SK-MEL-5 (cell line): ENCODE measurements at regions not wholly inside any gene's neighbourhood (a gene's known extent, or its start where the extent isn't known, plus 50 kb on each side); places are given as distances from the start of the nearest gene placed in this dataset.
"Not testable (repeated sequence)": the region's sequence is repeated elsewhere in the genome, so short reads cannot be mapped to it uniquely, and the experiment has no call there.

Source experiments
- DNase-seq: peaks from one replicate; pipeline ENCODE4 v3.0.0-alpha.2; 2016; ENCODE audit warnings: low read depth, low spot score
- in situ Hi-C: cut with HindIII; loops from 2 replicates; pipeline ENCODE4 v1.10.0; 2016; ENCODE audit warnings: low sequenced_read_pairs, high pct_unique_total_duplicates, low pct_unique_long_range_greater_than_20kb

DNA sequence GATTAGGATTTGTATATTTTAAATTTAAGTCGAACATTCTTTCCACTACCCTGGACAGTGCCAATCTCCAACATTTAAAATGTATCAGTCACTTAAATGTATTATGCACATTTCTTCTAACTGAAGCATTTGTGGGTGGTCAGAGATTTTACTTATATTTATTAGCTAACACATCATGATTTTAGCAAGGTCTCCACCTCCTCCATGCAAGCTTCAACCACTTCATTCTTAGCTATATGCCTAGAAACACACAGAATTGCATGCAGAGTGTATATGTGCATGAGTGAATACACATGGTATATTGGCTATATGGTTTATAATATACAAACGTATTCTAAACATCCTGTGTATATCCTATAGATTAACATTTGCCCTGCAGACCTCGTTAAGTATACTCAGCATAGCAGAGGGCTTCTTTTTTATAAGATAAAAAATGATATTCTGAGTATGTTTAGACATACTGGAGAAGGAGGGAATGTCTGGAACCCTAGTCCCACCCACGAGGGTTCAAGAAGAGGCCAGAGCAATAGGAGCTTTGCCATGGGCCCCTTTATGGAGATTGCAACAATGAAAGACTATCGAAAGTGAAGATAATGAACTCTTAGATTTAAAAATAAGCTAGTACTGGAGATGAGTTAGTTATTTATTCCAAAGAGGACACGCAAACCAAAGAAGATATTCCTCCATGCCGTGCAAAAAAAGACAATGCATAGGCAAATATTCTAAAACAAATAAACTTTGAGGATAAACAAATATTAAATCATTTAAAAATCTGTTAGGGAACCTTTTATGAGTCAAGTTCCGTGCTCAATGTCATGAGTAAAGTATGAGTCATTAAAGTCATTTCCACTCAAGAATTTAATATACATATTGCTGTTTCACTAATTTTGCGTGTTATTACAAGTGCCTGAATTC lies 480.4 kb downstream of the SIPA1L2 start:
- in situ Hi-C loops, result no loop called here
- no peak for DNase-seq

DNA sequence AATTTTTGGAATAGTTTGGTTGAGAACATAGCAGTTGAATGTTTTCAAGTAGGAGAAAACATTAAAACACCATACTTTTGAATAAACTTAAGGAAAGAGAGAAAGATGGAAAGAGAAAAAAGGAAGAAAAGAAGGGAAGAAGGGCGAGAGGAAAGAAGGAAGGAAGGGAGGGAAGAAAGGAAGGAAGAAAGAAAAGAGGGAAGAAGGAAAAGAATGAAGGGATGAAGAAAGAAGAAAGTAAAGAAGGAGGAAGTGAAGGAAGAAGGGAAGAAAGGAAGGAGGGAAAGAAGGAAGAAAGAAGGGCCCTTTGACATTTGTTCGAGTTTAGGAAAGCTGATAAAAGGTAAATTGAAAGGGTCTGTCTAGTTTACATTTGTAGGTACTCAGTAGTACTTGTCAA lies 482.7 kb downstream of the SIPA1L2 start:
- no peak for DNase-seq
- in situ Hi-C loops, result no loop called here

DNA sequence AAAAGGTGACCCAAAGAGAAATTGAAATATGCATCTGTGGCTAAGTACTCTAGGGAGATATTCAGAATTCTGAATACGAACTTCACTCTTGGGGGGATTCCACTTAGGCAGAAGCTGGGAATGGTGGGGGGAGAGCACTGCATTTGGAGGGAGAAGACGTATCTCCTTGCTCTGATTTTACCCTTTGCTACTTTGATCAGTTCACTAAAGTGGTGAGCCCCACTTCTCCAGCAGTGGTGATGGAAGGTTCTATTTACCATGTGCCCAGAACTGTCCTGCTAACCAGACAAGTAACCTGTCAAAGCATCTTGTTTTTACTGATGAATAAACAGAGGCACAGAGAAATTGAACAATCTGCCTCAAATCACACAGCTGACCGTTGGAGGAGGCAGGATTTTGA lies 483.4 kb downstream of the SIPA1L2 start:
- in situ Hi-C loops, result no loop called here
- DNase-seq, result no peak

DNA sequence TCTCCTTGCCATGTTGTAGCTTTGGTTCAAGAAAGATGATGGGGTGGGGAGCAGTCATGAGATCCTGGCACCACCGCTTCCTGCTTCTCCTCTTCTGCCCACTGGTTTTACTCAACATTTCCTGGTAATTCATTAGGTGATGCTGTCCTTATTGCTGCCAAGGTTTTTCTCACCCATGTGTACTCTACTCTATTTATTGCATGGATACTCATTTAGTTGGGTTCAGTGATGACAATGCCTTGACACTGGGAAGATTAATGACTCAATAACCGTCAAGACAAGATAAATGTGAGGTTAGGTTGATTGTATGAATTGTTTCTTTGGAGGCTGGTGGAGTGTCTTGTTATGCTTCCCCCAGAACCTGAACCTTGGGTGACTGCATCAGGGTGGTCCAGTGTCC lies 484.2 kb downstream of the SIPA1L2 start:
- in situ Hi-C loops, result no loop called here
- DNase-seq, result no peak

DNA sequence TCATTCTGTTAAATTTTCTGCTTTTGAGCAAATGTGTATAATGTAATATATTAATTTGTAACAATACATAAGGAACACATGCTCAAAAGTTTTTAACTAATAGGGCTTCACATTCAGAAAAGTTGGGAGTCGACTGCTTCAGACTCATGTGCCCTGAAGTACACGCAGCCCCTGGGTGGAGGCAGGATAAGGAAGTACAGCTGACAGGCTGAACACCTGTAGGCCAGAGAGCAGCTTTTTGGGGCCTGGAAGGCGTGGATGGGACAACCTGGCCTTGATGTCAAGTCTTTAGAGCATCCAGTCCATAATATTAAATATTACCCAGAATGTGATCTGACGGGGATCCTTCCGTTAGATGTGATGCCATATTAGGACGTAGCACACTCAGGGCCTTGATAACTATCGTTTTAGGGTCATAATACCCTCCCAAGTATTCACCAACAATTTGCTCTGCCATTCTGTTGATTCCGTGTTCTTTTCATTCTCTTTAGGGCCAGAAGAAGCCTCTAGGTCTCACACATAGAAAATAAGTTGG lies 485.2 kb downstream of the SIPA1L2 start:
- in situ Hi-C loops, result no loop called here
- DNase-seq, result no peak

DNA sequence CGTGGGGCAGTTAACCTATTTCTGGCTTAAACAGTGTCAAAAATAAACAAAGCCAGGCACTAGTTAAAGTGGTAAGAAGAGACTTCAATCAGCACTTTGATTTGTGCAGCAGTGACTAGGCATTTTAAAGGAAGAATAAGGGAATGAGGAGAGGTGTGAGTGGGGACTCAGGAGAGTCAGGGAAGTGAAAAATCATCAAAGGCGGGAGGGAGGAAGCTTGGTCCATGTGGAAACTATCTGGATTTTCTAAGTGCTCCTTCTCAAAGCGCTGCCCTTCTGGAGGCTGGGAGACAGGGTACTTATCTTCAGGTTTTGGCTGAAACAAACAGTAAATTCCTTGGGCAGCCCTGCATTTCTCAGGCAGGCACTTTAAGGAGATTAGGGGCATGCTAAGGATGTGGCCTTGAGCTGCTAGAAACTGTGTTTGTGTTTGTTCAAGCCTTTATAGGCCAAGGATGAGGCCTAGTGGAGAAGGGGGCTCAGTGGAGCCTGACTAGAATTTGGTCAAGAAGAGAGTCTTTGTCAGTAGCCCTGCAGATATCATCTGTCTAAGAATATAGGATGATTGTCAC lies 486.5 kb downstream of the SIPA1L2 start:
- DNase-seq, result no peak
- in situ Hi-C loops, result no loop called here

DNA sequence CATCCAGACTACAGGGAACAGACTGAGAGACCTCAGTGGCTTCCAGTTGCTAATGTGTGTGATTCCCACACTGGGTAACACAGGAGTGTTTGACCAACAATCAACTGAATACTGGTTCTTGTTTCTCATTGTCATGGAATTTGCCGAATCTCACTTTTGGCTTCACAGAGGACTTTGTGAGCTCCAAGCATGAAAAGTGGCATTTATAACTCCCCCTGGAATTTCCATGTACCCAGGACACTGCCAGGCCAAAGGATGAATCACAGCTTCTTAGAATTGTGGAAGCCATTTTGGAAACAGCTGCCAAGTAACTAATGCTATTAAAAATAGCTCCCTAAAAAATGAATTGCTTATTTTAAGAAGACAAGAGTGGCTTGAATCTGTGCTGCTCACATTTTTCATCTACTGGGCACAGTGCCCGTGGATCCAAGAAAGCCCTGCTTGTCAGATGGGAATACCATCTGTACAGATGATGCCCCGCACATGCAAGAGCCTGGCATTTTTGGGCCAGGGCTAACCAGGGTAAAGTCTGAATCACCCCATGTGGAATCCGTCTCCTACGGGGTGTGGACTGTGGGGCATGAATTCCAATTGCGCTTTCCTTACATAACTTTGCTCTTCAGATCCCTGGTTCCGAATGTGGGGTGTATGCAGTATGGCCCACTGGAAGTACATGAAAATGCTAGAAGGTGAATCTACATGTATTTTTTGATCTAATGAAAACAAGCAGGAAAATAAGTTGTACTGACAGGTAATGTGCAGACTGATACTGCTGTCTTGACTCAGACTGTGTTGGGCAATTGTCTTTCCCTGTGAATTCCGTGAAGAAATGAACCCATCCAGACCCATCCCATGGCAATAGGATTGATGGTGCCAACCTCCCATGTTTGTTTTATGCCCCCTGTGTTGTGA lies 487.3 kb downstream of the SIPA1L2 start:
- in situ Hi-C loops, result no loop called here

DNA sequence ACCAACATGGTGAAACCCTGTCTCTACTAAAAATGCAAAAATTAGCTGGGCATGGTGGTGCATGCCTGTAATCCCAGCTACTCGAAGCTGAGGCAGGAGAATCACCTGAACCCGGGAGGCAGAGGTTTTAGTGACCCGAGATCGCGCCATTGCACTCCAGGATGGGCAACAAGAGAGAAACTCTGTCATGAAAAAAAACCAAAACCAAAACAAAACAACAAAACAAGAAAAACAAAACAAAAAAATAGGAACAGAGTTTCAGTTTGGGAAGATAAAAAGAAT lies 488.8 kb downstream of the SIPA1L2 start:
- in situ Hi-C loops, DNase-seq: not testable (repeated sequence)

More for the DNA sequence above, 487.3 kb downstream of the SIPA1L2 start:
- peak; percentile 93 for DNase-seq

DNA sequence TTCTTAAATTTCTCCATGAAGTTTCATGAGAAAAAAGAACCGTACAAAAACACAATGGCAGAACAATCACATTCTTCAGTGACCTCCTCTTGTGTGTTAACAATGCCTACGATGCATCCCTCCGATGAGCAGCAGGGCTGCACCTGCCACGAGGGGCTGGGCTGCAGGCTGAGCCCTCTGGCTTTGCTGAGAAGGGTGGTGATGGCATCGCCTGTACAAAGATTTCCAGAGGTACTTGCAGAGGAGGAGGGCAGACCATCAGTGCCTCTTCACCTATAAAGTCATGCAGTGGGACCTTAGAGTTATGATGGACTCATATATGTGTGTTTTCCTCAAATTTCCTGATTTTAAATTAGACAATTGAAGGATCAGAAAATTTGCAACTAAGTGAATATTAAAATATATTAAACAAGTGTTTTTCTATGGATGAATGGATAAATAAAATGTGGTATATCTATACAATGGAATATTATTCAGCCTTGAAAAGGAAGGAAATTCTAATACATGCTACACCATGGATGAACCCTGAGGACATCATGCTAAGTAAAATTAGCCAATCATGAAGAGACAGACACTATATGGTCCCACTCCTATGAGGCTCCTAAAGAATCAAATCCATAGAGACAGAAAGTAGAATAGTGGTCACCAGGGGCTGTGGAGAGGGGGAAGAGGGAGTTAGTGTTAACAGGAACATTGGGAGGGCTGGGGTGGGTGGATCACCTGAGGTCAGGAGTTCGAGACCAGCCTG lies 489.3 kb downstream of the SIPA1L2 start:
- in situ Hi-C loops, result no loop called here
- no peak for DNase-seq

DNA sequence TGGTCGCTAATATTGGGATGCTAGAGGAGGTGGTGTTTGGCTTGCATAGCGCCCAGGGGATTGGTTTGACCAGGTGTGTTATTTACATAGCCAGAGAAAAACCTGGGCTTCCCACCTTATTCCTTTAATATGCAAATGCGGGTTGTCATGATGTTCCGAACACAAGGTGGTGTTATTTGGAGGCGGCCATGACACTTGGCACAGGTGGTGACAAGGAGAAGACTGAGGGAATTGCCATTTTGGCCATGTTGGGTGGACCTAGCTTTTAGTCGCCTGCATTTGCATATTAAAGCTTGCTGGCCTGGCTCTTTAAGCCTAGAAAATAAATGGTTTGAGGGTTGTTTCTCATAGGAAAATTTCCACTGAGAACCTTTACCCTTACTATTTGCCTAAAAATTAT lies 490.5 kb downstream of the SIPA1L2 start:
- in situ Hi-C loops, result no loop called here
- DNase-seq, result no peak

DNA sequence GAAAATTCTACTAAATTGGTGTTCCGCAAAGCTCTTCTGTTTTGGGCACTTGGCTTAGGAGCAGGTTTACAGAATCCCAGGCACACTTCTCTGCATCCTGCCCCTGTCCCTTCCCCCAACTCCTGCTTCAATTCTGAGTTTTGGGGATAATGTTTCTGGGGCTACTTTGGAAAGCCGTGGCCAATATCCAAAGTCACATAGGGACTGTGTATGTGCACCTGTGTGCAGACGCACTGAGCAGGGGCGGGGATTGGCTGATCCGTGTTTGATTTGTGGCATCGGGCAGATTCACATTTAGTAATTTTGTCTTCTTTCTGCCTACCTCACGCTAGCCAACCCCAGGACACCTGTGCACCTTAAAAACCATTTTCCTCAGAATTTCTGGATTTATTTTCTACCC lies 491.9 kb downstream of the SIPA1L2 start:
- DNase-seq, result no peak
- in situ Hi-C loops, result no loop called here

DNA sequence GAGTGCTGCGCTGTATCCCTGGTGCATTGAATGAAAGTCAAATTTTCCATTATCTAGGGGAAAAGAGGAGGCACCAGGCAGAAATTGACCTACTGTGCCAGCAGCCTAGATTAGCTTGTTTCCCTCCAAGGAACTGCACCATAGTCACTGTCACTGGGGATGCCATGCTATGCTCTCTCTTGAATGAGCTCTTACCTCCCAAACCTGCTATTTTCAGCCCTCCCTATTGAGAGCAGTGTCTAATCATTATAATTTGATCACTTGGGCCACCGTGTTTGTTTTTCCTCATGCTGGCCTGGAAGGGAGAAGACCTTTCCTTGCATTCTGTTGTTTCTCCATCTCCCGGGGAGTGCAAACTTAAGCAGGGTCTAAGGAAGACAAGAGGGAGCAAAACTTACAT lies 492.9 kb downstream of the SIPA1L2 start:
- in situ Hi-C loops, result no loop called here
- no peak for DNase-seq

DNA sequence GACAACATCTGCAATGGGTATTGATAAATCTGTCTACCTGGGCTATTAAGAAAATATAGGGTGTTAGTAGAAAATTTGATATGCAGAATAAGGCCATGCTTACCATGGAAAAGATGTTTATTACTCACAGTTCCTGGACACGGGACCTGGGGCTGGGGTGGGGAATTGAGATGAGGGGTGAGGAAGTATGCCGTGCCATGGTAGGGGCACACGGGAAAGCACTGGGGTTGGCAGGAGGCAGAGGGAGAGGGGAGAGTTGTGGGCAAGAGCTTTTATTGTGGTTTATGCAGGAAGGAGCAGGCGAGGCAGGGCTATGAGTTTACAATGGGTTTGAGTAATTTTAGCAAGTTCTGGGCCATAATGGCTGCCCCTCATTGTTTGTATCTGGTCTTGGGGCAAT lies 493.8 kb downstream of the SIPA1L2 start:
- DNase-seq, result no peak
- in situ Hi-C loops, result no loop called here

DNA sequence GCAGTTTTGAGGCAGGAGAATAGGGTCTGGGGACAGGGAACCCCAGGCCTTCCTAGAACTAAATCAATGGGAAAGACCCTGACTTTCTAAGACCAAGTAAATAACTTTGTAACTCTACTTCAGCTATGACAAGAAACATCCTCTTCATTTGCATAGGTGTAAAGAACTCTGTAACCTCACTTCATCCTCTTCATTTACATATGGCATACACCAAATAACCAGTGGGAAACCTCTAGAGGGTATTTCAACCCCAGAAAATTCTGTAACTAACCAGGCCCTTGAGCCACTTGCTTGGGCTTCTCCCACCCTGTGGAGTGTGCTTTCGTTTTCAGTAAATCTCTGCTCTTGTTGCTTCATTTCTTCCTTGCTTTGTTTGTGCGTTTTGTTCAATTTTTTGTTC lies 495.6 kb downstream of the SIPA1L2 start:
- in situ Hi-C loops, result no loop called here
- no peak for DNase-seq

DNA sequence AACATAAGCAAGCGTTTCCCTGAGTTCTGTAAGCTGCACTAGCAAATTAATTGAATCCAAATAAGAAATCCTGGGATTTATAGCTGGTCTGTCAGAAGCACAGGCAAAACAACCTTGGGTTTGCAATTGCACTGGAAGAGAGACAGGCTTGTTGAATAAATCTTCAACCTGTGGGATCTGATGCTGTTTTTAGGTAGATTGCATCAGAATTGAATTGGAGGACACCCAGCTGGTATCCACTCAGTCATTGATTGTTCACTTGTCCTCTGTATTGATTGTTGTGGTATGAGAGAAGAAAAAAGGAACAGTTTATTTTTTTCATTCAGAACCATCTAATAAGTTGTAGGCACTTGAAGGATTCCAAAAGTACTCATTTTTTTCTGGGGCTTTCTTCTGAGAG lies 497.4 kb downstream of the SIPA1L2 start:
- in situ Hi-C loops, result no loop called here
- no peak for DNase-seq

DNA sequence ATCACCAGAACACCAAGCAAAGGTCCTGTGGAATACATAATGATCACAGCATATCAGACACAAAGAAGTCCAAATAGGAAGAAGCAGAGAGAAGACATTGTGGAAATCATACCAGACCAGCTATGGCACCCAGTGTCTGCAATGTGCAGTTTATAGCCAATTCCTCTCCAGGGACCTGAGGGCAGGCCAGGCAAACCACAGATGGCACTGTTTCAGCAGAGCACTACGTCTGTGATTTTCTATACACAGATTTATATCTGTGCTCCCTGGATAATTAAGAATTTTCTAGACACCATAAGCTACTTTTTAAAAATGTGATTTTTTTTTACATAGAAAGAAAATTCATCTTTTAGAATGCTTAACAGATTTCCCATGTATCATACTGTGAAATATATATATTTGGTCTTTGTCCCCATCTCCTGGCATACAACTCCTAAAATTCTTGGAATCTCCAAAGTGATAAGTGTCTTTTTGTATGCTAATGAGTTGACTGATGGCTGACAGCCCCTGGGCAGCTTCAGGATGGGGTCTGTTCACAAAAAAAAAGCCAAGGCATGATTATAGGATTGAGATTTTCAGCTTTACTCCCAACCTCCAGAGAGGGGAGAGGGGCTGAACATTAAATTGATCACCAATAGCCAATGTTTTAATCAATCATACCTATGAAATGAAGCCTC lies 498.1 kb downstream of the SIPA1L2 start:
- in situ Hi-C loops, result no loop called here
- no peak for DNase-seq

DNA sequence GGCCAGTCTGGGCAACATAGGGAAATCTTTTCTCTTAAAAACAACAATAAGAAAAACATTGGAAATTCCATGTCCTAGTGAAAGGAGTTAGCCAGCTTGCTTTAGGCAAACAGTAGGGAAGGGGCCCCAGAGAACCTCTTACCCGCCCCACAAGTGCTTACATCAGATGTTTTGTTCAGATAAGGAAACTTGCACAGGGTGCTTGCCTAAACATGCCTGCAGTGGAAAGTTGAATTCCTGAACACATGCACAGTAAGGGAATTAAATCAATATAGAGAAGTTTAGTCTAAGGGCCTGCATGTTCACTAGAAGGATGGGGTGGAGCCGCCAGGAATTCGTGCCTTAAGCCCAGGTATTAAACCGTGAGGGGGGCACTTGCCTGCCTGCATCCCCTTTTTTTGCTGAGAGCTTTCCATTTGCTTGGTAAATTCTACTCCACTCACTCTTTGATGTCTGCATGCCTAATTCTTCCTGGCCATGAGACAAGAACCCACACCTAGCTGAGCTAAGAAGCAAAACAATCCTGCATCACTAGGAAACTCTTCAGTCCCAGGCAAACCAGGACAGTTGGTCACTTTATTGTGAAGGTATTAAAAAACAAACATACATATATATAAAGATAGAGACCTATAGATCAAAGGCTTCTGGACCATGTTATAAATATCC lies 499.0 kb downstream of the SIPA1L2 start:
- in situ Hi-C loops, result no loop called here
- DNase-seq, result no peak
